ENCODE measurements at regions not wholly inside any gene's neighbourhood (a gene's known extent, or its start where the extent isn't known, plus 50 kb on each side); places are given as distances from the start of the nearest gene placed in this dataset.
A peak's percentile ranks its signal among the peaks of the same experiment; 100 is the strongest.
"Not testable (repeated sequence)": the region's sequence is repeated elsewhere in the genome, so short reads cannot be mapped to it uniquely, and the experiment has no call there.

GRCh38 chr5:44046619-44047364 lies 342.4 kb downstream of the FGF10 start:
- Histone ChIP-seq H3K36me3 (no peaks in the 10 kb centered on the region), H3K4me1 (no peaks in the 10 kb centered on the region), H3K27ac (no peak overlapping the region), H3K9me3 (peaks cover 0 to 4% (median 0%) of the 10 kb centered on the region in 4 donors), H3K27me3 (no peaks in the 10 kb centered on the region), H3K4me3 (no peak overlapping the region)
- ATAC-seq = no peak
- DNase-seq = no peak
- TF ChIP-seq CTCF (IDR thresholded peaks at IDR 0.05) (no peak), POLR2A (IDR thresholded peaks at IDR 0.05) (no peak)
- intact Hi-C loops (cut with DNase I) = no loop called here
- 11% methylated on average over 1 of the region's 6 CpGs for WGBS (ENCODE audit: insufficient coverage, low coverage, low lambda C conversion rate, missing lambda C conversion rate)

GRCh38 chr5:44044549-44044948 lies 344.7 kb downstream of the FGF10 start:
- H3K36me3 ChIP-seq; intact Hi-C loops (cut with DNase I); H3K4me3 ChIP-seq; H3K27ac ChIP-seq; H3K27me3 ChIP-seq; H3K4me1 ChIP-seq; H3K9me3 ChIP-seq; DNase-seq; ATAC-seq: not testable (repeated sequence)
- 82% methylated on average over 4 of the region's 4 CpGs for WGBS (ENCODE audit: insufficient coverage, low coverage, low lambda C conversion rate, missing lambda C conversion rate)

GRCh38 chr5:44028226-44028625 lies 361.0 kb downstream of the FGF10 start:
- H3K36me3 ChIP-seq = no peaks in the 10 kb centered on the region
- no peaks in the 10 kb centered on the region for H3K4me1 ChIP-seq
- ATAC-seq = no peak
- DNase-seq = no peak
- no peaks in the 10 kb centered on the region for H3K27me3 ChIP-seq
- 60% methylated on average over 1 of the region's 1 CpG for WGBS (ENCODE audit: insufficient coverage, low coverage, low lambda C conversion rate, missing lambda C conversion rate)
- no peaks in the 10 kb centered on the region for H3K9me3 ChIP-seq
- intact Hi-C loops (cut with DNase I) = no loop called here
- no peak overlapping the region for H3K27ac ChIP-seq
- no peak overlapping the region for H3K4me3 ChIP-seq
- TF ChIP-seq CTCF (IDR thresholded peaks at IDR 0.05) = no peak
- no peak for TF ChIP-seq POLR2A (IDR thresholded peaks at IDR 0.05)

- peak in 1 of 4 donors; percentile 12 for ATAC-seq
- intact Hi-C loops (cut with DNase I) = no loop called here
- H3K4me1 ChIP-seq = no peaks in the 10 kb centered on the region
- H3K36me3 ChIP-seq = no peaks in the 10 kb centered on the region
- no peak for DNase-seq
- no peaks in the 10 kb centered on the region for H3K27me3 ChIP-seq
- TF ChIP-seq POLR2A (IDR thresholded peaks at IDR 0.05) (no peak), CTCF (IDR thresholded peaks at IDR 0.05) (no peak)
- H3K27ac ChIP-seq = no peak overlapping the region
- H3K9me3 ChIP-seq = peaks cover 0 to 3% (median 0%) of the 10 kb centered on the region in 4 donors
- no peak overlapping the region for H3K4me3 ChIP-seq
Measured at GRCh38 chr5:44022622-44023021, 366.6 kb downstream of the FGF10 start.

- TF ChIP-seq POLR2A (IDR thresholded peaks at IDR 0.05) (no peak), CTCF (IDR thresholded peaks at IDR 0.05) (no peak)
- Histone ChIP-seq H3K27me3 (no peaks in the 10 kb centered on the region), H3K36me3 (no peaks in the 10 kb centered on the region), H3K27ac (no peak overlapping the region), H3K4me3 (no peak overlapping the region), H3K9me3 (no peaks in the 10 kb centered on the region), H3K4me1 (no peaks in the 10 kb centered on the region)
- intact Hi-C loops (cut with DNase I) = no loop called here
- DNase-seq (no peak), ATAC-seq (no peak)
- 77% methylated on average over 2 of the region's 2 CpGs for WGBS (ENCODE audit: insufficient coverage, low coverage, low lambda C conversion rate, missing lambda C conversion rate)
Measured at GRCh38 chr5:44011518-44011917, 377.7 kb downstream of the FGF10 start.

All from right lobe of liver (tissue), 6 donors.